A673 (cell line): ENCODE measurements at regions not wholly inside any gene's neighbourhood (a gene's known extent, or its start where the extent isn't known, plus 50 kb on each side); places are given as distances from the start of the nearest gene placed in this dataset.
"Not testable (repeated sequence)": the region's sequence is repeated elsewhere in the genome, so short reads cannot be mapped to it uniquely, and the experiment has no call there.

Experiments used
- BruUV-seq: library from RNA; stranded (reverse); fragments of 400-500 nt; replicated peaks from 2 replicates; lab custom pipeline; 2021; lab: Mats Ljungman, UMichigan
- CTCF ChIA-PET: fragments of 300-600 bp; sonication (Branson Sonifier 250); formaldehyde crosslinking; loops from one replicate; lab custom pipeline; 2022; ENCODE audit warnings: antibody characterized with exemption; lab: Charles Lee
- POLR2A ChIA-PET: fragments of 300-600 bp; sonication (Branson Sonifier 250); formaldehyde crosslinking; loops from one replicate; lab custom pipeline; 2022; ENCODE audit warnings: antibody characterized with exemption; ENCODE audit not compliant: low non-redundant PET; lab: Charles Lee
- DNase-seq: peaks from one replicate; pipeline ENCODE4 v3.0.0-alpha.2; 2015; ENCODE audit warnings: low spot score
- H3K27ac ChIP-seq: fragments of 200-600 bp; sonication (generic); 2 replicates; pipeline ENCODE4 v1.5.1; 2016; ENCODE audit warnings: mixed run types, low read depth, mild to moderate bottlenecking, mixed read lengths, antibody characterized with exemption, low read length; ENCODE audit not compliant: poor library complexity, severe bottlenecking
- H3K27me3 ChIP-seq: fragments of 200-600 bp; sonication (generic); replicated peaks from 2 replicates; pipeline ENCODE4 v1.6.1; 2017; ENCODE audit warnings: mixed run types, low read depth, mild to moderate bottlenecking, mixed read lengths, antibody characterized with exemption, low read length; ENCODE audit not compliant: insufficient read depth, poor library complexity
- H3K36me3 ChIP-seq: fragments of 200-600 bp; sonication (generic); 2 replicates; pipeline ENCODE4 v1.6.1; 2016; ENCODE audit warnings: mixed run types, mild to moderate bottlenecking, mixed read lengths, antibody characterized with exemption, low read length; ENCODE audit not compliant: insufficient read depth, poor library complexity, severe bottlenecking
- H3K4me1 ChIP-seq: fragments of 200-600 bp; sonication (generic); 2 replicates; pipeline ENCODE4 v1.6.1; 2017; ENCODE audit warnings: mixed run types, mild to moderate bottlenecking, mixed read lengths, antibody characterized with exemption, low read length; ENCODE audit not compliant: insufficient read depth, poor library complexity, severe bottlenecking
- H3K4me3 ChIP-seq: fragments of 200-600 bp; sonication (generic); 2 replicates; pipeline ENCODE4 v1.5.1; 2016; ENCODE audit warnings: low read depth, mixed run types, mild to moderate bottlenecking, mixed read lengths, low read length; ENCODE audit not compliant: poor library complexity, severe bottlenecking
- H3K9me3 ChIP-seq: fragments of 200-600 bp; sonication (generic); 2 replicates; pipeline ENCODE4 v1.6.1; 2016; ENCODE audit warnings: mixed run types, low read depth, mild to moderate bottlenecking, mixed read lengths, antibody characterized with exemption, low read length; ENCODE audit not compliant: poor library complexity, severe bottlenecking
- EZH2 ChIP-seq: fragments of 200-600 bp; sonication (generic); IDR thresholded peaks from 2 replicates; pipeline ENCODE4 v1.6.1; 2017; ENCODE audit warnings: borderline replicate concordance, low read depth, mild to moderate bottlenecking, mixed read lengths, antibody characterized with exemption, low read length; ENCODE audit not compliant: poor library complexity, severe bottlenecking
- intact Hi-C: fragments of 100-400 bp; cut with micrococcal nuclease; formaldehyde crosslinking; loops from one replicate; pipeline ENCODE4 v1.10.0; 2022; ENCODE audit not compliant: unreplicated experiment
- TF ChIP-seq, protein P1 (sequence below): fragments of 300-800, 200-600 bp; sonication (generic); conservative IDR thresholded peaks from 2 replicates; pipeline ENCODE4 v1.5.1; 2017; ENCODE audit warnings: low read depth, mild to moderate bottlenecking, antibody characterized with exemption, low read length, moderate library complexity, mixed read lengths

DNA sequence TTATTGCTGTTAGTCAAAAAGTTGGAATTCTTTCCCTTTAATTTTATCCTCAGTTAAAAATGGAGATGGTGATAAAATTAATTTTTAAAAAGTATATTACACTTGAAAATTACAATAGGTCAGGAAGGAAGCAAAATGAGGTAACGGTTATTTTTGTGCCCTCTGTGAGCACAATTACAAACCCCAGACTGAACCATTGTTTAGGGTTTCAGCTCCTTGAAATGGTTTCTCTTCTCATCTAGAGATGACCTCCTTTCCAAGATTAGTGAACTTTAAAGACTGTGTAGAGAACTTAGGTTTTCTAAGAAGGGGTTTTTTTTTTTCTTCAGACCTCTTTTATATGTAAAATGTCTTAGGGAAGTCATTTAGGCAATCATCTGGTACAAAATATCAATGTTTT is 126.2 kb upstream of the CHD1 start:
- H3K27ac ChIP-seq = no peak overlapping the region
- intact Hi-C loops = no loop called here
- ChIA-PET CTCF (no interaction called here), POLR2A (no interaction called here)
- DNase-seq = no peak
- TF ChIP-seq, protein P1, sequence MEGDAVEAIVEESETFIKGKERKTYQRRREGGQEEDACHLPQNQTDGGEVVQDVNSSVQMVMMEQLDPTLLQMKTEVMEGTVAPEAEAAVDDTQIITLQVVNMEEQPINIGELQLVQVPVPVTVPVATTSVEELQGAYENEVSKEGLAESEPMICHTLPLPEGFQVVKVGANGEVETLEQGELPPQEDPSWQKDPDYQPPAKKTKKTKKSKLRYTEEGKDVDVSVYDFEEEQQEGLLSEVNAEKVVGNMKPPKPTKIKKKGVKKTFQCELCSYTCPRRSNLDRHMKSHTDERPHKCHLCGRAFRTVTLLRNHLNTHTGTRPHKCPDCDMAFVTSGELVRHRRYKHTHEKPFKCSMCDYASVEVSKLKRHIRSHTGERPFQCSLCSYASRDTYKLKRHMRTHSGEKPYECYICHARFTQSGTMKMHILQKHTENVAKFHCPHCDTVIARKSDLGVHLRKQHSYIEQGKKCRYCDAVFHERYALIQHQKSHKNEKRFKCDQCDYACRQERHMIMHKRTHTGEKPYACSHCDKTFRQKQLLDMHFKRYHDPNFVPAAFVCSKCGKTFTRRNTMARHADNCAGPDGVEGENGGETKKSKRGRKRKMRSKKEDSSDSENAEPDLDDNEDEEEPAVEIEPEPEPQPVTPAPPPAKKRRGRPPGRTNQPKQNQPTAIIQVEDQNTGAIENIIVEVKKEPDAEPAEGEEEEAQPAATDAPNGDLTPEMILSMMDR = no peak
- no peak for TF ChIP-seq EZH2
- no peaks in the 10 kb centered on the region for H3K9me3 ChIP-seq
- no peaks in the 10 kb centered on the region for H3K27me3 ChIP-seq
- no peaks in the 10 kb centered on the region for H3K36me3 ChIP-seq
- peaks cover 1% of the 10 kb centered on the region for H3K4me1 ChIP-seq
- BruUV-seq = no TSS peak
- H3K4me3 ChIP-seq = no peak overlapping the region

DNA sequence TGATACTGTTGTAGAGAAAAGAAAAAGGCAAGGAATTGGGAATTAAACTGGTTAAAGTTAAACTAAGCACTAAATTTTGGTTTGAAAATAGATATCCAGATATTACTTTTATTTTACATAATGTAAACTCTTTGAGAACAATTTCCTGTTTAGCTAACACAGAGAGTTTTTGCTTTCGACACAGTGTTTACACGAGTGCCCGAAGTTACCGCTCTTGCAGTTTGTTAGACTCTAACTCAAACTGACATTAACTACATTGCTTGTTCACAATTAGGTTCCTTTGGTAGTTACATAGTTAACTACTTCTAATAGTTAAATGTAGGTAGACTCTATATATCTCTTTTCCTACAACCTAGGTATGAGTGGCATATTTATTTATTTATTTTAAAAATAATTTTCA is 117.1 kb upstream of the CHD1 start:
- H3K27ac ChIP-seq = no peak overlapping the region
- POLR2A ChIA-PET = no interaction called here
- H3K27me3 ChIP-seq = no peaks in the 10 kb centered on the region
- TF ChIP-seq, protein P1 = no peak
- no peak for TF ChIP-seq EZH2
- no peaks in the 10 kb centered on the region for H3K36me3 ChIP-seq
- no peak for DNase-seq
- intact Hi-C loops = no loop called here
- no peak overlapping the region for H3K4me3 ChIP-seq
- BruUV-seq = no TSS peak
- no peaks in the 10 kb centered on the region for H3K9me3 ChIP-seq
- no peaks in the 10 kb centered on the region for H3K4me1 ChIP-seq
- CTCF ChIA-PET = no interaction called here

- H3K27ac ChIP-seq, H3K4me3 ChIP-seq, H3K9me3 ChIP-seq, H3K4me1 ChIP-seq, DNase-seq, H3K27me3 ChIP-seq, POLR2A ChIA-PET, intact Hi-C loops, BruUV-seq, CTCF ChIA-PET, H3K36me3 ChIP-seq: not testable (repeated sequence)
Observed at GRCh38 chr5:99043257-99043656, 114.5 kb upstream of the CHD1 start.

DNA sequence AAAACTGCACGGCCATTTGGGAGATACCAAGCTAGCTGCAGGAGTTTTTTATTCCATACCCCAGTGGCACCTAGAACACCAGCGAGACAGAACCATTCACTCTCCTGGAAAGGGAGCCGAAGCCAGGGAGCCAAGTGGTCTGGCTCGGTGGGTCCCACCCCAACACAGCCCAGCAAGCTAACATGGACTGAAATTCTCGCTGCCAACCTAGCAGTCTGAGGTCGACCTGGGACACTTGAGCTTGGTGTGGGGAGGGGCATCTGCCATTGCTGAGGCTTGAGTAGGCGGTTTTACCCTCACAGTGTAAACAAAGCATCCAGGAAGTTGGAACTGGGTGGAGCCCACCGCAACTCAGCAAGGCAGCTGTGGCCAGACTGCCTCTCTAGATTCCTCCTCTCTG is 108.9 kb upstream of the CHD1 start:
- Histone ChIP-seq H3K36me3 (no peaks in the 10 kb centered on the region), H3K9me3 (no peaks in the 10 kb centered on the region), H3K4me3 (no peak overlapping the region), H3K27me3 (no peaks in the 10 kb centered on the region), H3K27ac (no peak overlapping the region), H3K4me1 (peaks cover 3% of the 10 kb centered on the region)
- ChIA-PET CTCF (no interaction called here), POLR2A (no interaction called here)
- intact Hi-C loops = no loop called here
- TF ChIP-seq EZH2 = no peak
- TF ChIP-seq, protein P1 = no peak
- DNase-seq = no peak
- BruUV-seq = no TSS peak
